Epidermal melanocyte (primary cell): ENCODE measurements at regions not wholly inside any gene's neighbourhood (a gene's known extent, or its start where the extent isn't known, plus 50 kb on each side); places are given as distances from the start of the nearest gene placed in this dataset.
"Not testable (repeated sequence)": the region's sequence is repeated elsewhere in the genome, so short reads cannot be mapped to it uniquely, and the experiment has no call there.

Experiments
- DNase-seq: peaks from one replicate; pipeline ENCODE4 v3.0.0; 2011; ENCODE audit warnings: low spot score; ENCODE audit not compliant: insufficient read length

DNA sequence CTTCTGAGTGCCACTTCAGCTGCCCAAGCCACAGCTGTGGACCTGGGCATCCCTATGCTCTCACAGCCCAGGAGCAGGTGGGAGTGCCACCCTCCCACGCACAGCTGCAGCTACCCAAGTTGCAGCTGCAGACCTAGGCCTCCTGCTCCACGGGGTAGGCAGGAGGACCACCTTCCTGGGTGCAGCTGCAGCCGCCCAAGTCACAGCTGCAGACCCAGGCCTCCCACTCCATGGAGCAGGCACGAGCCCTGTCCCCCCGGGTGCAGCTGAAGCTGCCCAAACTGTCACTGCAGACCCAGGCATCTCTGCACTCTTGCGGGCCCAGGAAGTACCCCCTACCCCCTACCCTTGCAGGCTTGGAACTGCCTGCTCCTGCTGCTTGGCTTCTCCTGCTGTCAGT lies 260.2 kb downstream of the XPNPEP1 start:
- DNase-seq: no peak

DNA sequence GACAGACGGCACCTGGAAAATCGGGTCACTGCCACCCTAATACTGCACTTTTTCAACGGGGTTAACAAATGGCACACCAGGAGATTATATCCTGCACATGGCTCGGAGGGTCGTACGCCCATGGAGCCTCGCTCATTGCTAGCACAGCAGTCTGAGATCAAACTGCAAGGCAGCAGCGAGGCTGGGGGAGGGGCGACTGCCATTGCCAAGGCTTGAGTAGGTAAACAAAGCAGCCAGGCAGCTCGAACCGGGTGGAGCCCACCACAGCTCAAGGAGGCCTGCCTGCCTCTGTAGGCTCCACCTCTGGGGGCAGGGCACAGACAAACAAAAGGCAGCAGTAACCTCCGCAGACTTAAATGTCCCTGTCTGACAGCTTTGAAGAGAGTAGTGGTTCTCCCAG lies 270.7 kb downstream of the XPNPEP1 start:
- not testable (repeated sequence) for DNase-seq

DNA sequence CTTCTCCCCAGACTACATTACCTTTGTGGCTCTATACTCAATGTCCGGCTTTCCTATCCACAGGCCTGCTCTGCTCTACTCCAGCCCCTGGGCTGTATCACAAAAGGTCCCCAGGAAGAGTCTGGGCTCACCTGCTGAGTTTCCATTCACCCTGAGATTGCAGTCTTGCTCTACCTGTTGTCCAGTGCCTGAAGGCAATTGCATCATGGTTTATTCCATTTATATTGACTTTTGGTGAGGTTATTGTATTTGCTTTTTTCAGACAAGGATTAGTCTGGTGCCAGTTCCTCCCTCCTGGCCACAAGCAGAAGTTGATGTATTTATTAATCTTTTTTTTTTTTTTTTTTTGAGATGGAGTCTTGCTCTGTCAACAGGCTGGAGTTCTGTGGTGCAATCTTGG lies 273.1 kb downstream of the XPNPEP1 start:
- no peak for DNase-seq

DNA sequence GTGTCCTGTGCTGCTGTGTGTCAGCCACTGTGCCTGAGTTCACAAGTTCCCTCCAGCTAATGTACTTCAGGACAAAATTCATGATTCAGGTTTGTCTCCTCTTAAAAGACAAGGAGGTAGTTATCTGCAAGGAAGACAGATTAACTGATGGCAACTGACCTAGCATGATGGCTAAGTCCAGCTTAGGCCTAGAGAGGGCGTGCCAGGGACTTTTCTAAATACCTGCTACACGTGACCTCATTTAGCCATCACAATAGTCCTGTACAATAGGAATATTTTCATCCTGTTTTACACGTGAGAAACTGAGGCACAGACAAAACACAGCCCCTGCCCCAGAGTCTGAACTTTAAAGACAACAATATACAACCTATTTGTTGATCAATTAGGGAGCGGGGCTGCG lies 275.7 kb downstream of the XPNPEP1 start:
- DNase-seq: no peak

DNA sequence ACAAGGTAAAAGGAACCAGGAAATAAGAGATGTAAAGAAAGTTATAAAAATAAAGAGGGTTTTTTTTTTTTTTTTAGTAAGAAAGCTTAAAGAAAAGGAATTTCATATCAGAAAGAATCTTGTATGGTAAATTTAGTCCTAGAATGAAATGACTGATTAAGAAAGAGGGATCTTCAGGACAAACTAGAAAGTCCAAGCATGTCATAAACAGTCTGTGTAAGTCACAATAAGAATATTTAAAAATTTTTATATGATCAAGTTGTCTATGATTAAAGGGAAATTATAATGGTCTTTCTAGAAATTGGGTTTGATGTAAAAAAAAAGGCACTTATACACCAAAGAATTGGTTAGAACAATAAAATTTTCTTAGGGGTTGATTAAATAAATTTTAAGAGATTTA lies 289.5 kb downstream of the XPNPEP1 start:
- DNase-seq: no peak

DNA sequence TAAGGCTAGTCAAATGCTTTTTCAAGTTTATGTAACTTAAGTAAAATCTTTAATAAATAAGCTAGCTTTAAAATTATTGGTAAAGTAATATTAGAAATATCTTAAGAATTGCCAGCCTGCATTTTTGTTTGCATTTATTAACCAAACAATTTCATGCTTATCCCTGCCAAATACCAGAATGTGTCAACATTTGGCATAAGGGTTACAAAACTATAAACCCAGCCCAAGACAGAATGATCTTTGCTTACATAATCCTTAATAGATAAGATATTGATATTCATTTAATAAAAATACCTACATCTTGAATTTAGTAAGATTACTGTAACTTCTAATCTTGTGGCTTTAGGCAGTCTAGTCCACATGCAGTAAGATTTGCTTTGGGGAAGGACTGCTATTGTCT lies 290.3 kb downstream of the XPNPEP1 start:
- not testable (repeated sequence) for DNase-seq

DNA sequence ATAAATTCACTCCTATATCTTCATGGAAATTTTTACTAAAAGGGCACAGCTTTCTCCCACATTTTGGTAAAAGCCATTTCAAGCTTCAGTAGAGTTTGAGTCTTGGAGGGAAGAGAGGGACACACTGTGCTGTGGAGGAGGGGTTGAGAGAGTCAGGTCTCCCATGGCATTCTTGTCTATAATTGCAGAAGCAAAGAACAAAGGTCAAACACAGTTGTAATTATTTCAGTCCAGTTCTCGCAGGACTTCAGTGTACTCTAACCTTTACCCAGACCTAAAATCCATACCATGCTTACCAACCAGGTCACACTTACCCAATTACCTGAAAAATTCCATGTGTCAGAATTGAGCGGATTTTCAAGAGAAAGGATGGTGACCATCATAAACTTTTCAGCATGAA lies 298.4 kb downstream of the XPNPEP1 start:
- DNase-seq: no peak

DNA sequence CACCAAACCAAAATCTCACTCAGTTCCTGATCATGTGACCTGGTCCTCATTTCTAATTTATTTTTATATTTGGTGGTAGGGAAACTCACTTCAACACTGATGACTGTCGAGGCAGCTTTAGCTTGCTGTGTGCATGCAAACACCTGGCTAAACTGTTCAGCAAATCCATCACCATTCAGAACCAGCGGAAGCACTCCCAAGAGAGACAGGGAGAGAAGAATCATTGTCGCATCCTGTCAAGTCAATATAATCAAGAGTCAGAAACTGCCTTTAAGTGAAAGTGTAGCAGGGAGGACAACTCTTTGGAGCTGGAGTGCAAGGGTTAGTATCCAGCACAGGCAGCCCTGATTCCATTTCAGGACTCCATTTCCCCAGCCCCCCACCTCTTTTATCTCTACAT lies 300.7 kb downstream of the XPNPEP1 start:
- DNase-seq: no peak

DNA sequence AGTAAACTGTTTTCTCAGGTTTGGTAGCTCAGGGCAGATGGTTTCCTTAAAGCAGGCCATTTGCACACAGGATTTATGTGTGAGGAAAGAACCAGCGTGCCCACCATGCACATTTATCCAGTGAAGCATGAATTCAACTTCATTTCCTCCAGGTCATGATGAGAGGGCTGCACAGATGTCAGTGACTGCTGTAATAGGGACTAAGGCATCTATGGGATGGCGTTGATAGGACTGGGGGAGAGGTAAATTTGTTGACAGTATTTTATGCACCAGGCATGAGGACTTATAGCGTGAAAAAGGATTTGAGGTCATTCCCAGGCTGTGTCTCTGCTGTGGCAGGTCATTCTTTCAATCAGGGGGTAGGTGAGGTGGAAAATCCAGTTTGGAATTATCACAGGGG lies 302.9 kb downstream of the XPNPEP1 start:
- no peak for DNase-seq

DNA sequence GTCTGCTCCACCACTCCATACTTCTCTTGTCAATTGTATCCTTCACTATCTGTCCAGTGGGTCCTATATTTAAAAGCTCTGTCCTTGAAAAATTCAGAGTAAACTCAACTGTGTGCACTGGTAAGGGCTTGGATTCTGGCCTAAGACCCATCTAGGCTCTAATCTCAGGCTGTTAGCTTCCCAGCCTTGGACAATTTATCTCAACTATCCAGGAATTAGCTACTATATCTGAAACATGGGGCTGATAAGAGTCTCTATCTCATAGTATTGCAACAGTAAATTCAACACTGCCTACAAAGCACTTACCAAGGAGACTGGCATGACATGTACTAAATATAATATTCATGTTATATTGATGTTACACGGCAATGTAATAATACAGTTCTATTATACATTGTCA lies 303.4 kb downstream of the XPNPEP1 start:
- no peak for DNase-seq

DNA sequence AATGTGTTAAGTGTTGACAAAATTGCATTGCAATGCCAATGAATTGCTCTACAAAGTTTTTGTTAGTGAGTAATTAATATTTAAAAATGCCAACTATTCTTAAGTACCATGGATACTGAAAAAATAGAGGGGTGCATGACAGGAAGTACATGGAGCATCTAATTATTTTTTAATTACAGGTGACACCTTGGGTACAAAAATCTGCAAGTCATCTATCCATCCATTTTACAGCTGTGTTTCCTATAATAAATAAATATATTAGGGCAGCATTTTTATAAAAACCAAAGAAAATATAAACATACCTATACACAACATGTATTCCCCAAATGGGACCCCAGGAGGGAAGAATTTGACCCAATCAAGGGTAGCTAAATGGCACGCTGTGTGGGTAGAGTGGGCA lies 304.6 kb downstream of the XPNPEP1 start:
- DNase-seq: no peak

DNA sequence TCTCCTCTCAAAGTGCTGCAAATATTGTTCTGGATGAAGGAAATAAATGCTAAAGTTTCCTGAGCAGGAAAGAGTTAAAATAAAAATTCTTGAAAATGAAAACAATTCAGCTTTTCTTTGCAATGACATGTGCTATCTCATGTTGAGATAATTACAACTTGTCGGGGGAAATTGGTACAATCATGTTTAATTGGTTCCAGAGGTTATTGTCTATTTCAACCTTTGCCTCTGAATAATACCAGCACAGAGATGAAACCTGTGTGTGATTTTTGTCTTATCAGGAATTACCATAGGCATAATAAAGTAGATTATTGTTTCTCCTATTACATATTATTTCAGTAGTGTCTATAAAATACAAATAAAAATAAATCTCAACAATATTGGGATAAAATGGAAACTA lies 305.0 kb downstream of the XPNPEP1 start:
- no peak for DNase-seq

DNA sequence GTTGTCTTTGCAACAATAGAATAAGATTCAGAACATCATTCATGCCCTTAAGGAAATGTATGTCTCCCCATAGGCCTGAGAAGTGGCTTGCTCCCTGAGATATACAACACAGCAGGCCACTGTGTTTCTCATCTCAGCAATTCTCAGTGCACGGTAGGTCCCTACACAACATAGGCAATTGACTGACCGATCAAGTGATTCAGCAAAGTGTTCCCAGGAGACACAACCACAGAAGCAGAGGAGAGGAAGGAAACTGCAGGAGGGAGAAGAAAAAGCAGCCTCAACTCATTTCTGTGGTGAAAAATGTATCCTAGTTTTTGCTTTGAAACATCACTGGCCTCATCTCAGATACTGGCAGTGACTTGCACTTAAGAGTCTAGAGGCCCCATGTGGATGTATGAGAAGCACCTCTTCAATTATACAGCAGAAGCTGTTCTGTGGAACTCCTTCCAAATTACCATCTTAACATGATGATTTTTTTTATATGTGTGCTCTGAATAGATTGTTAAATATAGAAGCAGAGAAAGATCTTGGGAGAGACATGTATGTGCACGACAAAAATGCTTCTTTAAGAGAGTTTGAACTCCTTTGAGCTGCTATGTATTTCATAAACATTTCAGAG lies 306.8 kb downstream of the XPNPEP1 start:
- no peak for DNase-seq

DNA sequence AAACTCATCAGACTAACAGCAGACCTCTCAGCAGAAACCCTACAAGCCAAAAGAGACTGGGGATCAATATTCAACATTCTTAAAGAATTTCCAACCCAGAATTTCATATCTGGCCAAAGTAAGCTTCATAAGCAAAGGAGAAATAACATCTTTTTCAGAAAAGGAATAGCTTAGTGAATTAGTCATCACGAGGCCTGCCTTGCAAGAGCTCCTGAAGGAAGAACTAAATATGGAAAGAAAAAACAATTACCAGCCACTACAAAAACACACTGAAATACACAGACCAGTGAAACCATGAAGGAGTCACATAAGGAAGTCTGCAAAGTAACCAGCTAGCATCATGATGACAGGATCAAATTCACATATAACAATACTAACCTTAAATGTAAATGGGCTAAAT lies 328.0 kb downstream of the XPNPEP1 start:
- DNase-seq: not testable (repeated sequence)

DNA sequence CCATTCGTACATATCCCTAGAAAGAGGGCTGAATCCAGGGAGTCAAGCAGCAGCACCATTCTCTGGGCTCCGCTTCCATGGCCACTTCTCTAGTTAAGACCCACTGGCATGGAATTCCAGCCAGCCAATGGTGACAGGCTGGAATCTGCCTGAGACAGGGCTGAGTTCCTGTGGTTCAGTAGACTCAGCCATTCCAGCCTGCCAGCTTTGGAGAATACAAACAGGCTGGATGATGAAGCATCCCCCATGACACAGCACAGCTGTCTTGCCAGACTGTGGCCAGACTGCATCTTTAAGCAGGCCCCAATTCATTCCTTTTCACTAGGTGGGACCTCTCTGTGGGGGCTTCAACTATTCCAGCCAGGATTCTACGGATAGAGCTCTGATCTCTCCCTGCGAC lies 329.6 kb downstream of the XPNPEP1 start:
- DNase-seq: no peak

DNA sequence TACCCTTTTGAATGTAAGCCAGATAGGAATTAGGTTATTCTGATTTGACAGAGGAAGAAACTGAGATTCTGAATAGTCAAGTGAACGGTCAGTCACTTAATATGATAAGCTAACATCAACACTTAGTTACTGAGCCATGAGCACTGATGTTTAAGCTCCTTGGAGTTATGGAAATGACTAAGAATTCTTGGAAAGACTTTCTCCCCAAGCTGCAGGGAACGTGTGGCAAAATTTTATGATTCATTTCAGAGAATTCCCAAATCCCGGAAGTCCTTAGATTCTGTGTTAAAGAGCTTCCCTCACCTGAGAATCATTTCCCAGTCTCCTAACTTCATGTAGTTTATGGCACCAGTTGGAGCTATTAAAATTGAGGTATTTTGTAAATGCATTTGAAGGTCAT lies 330.9 kb downstream of the XPNPEP1 start:
- no peak for DNase-seq

DNA sequence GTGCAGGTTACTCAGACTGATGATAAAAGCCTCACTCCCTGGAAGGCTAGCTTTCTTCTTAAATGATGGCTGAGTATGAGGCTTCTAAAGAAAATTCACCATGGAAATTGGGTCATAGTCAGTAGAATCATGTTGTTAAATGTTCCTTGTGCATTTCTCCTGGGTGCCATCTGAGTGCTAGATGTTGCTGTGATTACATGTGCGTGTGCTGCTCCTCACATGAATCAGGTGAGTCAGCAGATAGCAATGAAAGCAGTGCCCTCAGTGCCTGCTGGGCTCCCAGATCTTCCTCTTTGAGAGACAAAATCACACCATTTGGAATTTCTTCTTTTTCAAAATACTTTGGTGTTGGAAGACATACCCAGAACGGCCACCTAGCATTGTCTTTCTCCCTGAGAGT lies 331.7 kb downstream of the XPNPEP1 start:
- DNase-seq: no peak

DNA sequence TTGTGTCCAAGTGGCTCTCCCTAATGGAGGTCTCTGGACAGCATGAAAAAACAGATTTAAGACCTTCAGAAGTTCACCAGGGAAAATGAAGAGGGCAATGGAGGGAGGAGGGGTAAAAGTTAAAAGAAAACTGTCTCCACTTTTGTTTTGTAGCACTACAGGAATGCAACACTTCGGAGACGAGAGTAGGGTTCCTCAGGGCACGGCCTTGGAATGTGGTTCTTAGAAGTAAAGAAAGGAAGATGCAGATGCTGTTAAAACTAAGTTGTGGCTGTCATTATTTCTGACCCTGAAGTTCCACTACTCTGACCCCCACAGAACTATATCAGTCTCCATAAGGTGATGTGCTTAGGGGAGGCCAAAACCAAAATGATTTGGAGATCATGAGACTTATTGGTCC lies 335.1 kb downstream of the XPNPEP1 start:
- DNase-seq: no peak

DNA sequence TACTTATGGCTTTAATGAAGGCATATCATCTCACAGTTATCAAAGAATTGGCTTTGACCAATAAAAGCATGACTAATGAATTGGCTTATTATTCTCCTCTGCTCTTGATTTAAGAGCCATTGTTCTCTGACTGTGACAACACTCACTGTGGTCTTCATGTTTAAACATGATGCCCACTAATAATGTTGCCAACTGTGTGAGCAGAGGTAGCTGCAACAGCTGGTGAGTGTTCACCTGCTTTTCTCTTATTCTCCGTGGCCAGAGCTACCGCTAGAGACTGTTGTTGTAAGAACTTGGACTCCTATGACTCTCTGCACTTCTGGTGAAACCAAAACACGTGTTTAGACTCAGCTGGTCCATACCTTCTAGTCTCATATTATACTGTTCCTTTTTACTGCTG lies 335.9 kb downstream of the XPNPEP1 start:
- DNase-seq: no peak

DNA sequence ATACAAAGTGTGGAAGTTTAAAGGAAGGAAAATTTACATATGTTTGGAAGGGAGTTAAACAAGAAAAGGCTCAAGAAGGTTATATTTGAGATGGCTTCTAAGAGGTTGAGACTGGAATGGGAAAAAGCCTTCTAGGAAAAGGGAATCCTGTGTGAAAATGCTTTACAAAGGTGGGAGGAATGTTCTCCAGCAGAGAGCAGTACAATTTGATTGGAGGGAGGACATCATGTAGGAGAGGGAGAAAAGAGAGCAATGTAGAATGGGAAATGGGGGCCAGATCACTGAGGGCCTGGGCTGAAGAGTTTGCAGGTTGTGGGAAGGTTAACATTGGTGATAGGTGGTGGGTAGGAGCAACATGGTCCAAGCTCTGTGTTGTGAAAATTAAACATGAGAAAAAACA lies 366.9 kb downstream of the XPNPEP1 start:
- no peak for DNase-seq

DNA sequence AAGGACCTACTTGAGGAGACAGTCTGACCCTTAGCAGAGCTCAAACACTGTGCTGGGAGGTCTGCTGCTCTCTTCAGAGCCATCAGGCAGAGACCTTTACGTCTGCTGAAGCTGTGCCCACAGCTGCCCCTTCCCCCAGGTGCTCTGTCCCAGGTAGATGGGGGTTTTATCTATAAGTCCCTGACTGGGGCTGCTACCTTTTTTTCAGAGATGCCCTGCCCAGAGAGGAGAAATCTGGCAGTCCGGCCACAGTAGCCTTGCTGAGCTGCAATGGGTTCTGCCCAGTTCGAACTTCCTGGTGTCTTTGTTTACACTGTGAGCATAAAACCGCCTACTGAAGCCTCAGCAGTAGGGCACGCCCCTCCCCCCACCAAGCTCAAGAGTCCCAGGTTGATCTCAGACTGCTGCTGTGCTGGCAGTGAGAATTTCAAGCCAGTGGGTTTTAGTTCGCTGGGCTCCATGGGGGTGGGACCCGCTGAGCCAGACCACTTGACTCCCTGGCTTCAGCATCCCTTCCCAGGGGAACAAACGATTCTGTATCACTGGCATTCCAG lies 381.2 kb downstream of the XPNPEP1 start:
- not testable (repeated sequence) for DNase-seq

DNA sequence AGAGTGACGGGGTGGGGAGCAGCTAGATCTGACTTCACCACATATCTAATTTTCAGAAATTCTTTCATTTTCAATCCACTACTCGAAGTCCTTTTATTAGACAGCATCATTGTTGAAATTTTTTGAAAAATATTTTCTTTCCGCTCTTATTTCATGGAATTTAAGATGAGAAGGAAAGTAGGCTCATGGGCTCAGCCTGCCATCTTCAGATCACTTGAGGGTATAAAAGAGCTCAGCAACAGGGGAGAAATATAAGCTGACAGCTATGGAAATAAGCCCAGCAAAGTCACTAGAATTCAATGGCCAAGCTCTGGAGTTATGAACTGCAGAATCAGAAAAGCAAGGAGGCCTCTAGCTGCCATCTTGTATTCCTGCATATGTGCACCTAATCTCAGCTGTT lies 389.1 kb downstream of the XPNPEP1 start:
- DNase-seq: no peak

DNA sequence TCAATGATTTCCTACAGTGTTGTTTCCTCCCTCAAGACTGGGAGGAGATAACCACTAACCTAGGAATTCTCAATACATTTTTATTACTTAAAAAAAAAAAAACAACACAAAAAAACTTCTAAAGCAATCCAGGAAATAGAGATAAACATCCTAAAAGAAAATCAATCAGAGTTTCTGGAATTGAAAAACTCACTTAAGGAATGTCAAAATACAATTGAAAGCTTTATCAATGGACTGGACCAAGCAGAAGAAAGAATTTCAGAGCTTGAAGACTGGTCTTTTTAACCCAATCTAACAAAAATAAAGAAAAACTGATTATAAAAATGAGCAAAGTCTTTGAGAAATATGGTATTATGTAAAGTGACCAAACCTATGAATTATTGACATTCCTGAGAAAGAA lies 394.1 kb downstream of the XPNPEP1 start:
- no peak for DNase-seq

DNA sequence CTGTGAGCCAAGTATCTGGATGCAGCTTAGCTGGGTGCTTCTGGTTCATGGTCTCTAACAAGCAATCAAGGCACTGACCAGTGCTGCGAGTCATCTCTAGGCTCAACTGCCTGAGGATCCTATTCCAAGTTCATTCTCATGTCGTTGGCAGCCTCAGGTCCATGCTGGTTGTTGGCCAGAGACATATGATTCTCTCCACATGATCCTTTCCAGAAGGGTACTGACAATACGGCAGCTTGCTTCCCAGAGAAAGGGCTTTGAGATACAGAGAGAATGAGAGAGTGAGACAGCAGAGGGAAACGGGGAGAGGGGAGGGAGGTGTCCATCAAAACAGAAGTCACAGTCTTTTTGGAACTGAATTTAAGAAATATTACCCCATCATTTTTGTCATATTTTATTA lies 405.6 kb downstream of the XPNPEP1 start:
- no peak for DNase-seq
